NCI-H748 (cell line): ENCODE measurements at regions not wholly inside any gene's neighbourhood (a gene's known extent, or its start where the extent isn't known, plus 50 kb on each side); places are given as distances from the start of the nearest gene placed in this dataset.

Source experiments
- DNase-seq: peaks from one replicate; lab custom pipeline; 2025; ENCODE audit not compliant: unreplicated experiment; lab: John Stamatoyannopoulos, UW

DNA sequence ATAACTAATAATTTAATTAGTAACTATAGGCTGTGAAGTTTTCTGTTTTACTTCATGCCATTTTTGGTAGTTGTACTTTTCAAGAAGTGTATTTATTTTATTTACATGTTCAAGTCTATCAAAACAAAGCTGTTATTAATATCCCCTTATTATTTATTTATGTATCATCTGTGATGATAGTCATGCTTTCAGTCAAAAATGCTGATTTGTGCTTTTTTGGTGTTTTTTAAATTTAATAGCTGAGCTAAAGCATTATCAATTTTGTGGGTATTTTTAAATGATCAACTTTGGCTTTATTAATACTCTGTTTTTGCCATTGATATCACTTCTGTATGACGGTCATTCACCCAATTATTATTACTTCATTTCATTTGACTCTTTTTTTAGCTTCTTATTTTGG lies 1229.2 kb upstream of the CADM2 start:
- DNase-seq: no peak

DNA sequence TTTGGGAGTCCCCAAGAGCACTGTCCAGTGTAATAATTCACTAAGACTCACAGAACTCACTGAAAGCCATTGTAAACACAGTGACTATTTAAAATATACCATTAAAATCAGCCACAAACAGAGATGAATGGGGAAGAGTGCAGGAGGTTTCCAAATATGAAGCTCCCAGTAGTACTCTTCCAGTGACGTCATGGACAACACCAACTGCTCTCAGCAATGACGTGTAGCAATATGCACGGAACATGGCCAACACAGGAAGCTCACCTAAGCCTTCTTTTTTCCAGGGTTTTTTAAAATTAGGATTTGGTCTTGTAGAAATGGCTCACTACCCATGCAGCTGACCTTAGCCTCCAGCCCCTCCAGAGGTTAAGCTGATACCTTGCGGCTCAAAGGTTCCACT lies 1224.1 kb upstream of the CADM2 start:
- no peak for DNase-seq

DNA sequence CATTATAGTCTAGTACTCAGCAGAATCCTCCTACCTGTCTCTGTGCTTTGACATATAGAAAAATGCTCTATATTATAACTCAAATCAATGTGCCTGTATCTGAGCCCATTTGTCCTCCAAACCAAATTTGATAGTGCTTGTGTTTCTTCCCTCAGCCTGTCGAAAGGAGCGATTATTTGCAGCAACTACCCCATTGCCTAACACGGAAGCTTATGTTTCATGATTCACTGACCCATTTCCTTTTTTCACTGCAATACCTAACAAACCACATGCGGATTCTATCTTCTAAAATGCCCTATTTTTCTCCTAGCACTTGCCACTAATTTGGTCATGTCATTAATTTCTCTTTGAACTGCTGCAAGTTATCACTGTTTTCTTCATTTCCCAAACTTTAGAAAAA lies 1220.6 kb upstream of the CADM2 start:
- no peak for DNase-seq

DNA sequence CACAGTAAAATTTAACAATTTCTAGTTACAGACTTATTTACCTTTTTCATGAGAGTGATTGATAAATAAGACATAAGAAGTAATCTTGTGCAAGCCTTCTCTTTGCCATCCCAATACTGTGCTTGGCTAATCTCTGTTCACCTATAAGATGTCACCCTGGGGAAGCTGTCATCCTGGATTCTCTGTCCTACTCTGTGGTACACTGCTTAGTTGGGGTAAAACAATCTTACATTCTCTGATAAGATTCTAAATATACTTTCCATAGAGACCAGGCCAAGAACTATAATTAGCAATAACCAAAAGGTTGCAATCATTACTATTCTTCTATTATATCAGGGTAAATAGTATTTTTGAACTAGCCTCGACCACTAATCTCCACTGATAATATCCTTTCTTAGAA lies 1218.3 kb upstream of the CADM2 start:
- no peak for DNase-seq

DNA sequence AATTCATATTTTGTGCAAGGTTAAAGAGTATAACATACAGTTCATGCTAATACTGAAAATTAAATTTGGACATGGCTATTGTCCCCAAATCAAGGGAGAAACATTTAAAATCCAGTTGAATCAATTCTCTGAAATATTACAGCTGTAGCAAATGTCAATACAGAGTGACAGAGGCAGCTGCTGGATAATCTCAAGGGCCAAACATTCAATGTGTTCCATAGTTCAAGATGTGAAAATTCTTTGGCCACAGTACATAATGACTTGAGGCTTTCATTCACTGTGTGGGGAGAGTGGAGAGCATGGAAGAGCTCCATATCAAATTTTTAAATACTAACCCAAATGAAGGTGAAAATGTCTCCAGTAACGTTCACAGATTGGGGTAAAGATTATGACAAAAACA lies 1192.8 kb upstream of the CADM2 start:
- DNase-seq: no peak

DNA sequence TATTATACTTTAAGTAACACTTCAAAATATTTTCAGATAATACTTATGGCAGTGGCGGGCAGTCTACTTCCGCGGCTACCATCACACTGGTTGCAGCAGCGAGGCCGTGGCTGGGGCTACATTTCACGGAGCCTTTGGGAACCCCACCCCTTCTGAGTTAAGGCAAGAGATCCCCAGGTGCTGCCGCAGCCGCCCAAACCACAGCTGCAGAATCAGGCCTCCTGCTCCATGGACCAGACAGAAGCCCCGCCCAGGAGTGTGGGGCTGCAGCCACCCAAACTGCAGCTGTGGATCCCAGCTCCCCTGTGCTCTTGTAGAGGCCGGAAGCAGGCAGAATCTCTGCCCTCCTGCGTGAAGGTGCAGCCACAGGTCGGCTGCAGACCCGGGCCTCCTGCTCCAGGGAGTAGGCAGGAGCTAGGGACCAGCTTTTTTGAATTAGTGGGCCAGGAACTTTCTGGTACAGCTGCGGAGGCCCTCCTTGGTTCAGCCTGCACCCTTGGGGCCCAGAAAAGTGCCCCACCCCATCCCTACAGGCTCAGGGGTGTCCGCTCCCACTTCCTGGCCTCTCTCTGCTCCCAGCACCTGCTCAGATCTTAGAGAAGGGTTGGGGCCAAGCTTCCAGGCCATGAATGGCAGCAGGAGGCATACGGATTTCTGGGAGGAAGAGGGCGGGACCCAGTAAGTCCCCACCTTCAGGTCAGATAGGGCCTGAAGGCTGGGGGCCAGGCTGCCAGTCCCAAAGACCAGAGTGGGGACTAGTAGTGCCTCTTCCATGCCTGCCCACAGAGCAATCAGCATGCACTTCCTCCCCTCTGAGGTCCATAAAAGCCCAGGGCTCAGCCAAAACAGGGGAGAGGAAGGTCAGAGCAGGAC lies 1188.8 kb upstream of the CADM2 start:
- no peak for DNase-seq

DNA sequence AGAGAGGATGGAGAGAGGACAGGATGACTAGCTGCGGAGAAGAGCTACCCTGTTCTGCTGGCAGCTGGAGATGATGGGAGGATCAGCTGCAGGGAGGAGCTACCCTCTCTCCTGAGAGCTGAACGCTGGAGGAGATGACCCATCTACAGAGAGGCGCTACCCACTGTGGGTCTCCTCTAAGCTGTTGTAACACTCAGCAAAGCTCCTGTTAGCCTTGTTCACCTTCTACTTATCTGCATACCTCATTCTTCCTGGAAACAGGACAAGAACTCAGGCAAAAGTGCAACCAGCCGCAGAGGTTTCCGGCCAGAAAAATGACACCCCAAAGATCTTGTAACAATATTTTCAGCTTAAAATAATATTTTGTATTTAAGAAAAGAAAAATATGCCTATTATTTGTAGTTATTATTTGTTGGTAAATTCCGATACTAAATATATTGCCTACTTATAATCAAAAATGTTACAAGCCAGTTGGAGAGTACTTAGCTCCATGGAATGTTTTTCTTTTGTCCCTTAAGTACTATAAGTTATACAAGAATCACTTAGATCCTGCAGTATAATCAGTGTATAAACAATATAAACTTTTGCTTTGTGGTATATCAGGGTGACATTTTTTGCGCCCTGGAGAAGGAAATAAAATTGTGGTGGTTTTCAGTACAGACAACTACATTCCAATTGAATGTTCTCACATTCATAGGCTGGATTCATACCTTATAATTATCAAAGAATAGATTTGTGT lies 1188.0 kb upstream of the CADM2 start:
- no peak for DNase-seq

DNA sequence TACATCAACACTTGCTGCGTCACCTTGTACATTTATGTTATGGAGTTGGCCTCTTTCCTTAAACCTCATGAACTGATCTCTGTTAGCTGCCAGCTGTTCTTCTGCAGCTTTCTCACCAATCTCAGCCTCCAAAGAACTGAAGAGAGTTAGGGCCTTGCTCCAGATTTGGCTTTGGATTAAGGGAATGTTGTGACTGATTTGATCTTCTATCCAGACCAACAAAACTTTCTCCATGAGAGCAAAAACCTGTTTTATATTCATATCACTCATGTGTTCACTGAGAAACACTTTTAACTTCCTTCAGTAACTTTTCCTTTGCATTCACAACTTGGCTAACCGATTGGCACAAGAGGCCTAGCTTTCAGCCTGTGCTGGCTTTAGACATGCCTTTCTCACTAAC lies 1156.0 kb upstream of the CADM2 start:
- DNase-seq: no peak

DNA sequence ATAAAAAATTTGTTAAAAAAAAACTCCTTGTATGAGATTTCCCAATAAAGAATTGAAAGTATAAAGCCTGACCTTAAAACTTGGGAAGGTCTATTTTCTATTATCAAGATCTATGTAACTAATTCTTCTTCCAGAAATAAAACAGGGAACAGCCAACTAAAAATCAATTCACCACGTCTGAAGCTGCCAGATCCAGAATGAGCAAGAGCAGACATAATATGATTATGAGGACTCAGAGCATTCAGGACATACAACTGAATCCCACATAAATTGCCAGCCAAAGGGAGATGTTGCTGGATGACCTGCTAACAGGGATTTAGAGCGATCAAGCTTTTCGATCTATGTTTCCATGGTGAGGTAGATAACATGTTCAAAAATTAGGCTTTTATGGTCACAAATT lies 1151.3 kb upstream of the CADM2 start:
- DNase-seq: no peak

DNA sequence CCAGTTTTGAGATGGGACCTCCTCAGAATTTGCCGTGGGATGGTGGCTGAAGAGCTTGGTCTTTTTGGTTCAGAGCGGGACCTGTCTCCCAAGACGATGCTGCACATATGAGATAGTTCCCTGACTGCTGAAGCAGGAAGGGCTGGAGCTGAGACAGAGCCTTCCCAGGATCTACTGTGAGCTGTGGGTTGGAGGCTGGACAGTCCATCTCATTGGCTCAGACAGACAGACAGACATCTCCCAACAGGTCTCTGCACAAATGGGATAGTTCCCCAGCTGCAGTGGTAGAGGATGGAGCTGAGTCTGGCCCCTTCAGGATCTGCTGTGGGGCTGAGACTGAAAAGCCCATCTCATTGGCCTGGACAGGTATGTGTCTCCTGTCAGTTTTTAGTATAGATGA lies 1145.6 kb upstream of the CADM2 start:
- DNase-seq: no peak

DNA sequence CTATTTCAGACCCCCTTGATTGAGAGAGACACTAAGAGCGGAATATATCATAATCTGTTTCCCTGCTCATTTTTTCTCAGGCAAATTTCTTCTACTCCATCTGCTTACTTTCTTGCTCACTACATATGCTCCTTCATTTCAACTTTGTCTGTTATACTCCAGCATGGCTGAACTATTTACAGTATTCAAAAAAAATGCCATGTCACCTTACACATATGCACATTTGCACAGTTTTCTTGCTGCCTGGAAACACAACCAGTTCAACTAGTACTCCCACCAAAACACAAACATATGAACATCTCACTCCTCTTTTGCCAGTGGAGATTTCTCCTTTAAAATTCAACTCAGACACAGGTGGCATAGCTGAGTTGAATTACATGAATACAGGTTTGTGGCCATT lies 1142.1 kb upstream of the CADM2 start:
- DNase-seq: no peak

DNA sequence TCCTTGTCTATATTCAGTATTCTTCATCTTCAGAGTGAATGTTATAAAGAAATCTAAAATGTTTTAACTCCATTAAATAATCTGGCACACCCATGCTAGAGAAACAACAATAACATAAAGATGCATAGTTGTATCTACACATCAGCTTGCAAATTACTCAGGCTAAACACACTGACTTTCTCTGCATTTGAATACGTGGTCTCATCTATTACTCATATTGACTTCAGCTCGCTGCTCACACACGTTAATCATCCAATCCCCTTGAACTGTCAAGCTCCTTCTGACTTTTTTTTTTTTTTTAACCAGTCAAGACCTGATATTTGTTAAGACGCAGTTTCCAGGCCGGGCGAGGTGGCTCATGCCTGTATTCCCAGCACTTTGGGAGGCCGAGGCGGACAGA lies 1137.3 kb upstream of the CADM2 start:
- DNase-seq: no peak

DNA sequence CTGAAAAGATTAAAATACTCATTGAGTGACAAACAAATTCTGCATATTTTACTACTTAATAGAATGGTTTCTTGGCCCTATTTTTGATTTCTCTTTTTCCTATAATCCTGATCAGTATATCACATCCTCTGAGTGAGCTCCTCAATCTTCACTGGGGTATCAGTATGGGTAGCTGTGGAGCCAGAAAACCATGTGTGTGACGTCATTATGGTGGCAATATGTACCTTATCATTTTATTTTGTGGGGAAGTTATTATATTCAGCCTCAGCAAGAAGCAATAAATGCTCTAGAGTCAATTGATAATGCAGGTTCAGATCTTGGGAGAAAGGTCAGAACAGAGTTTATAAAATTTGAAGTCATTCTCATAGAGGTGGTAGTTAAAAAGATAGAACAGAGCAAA lies 1135.7 kb upstream of the CADM2 start:
- no peak for DNase-seq

DNA sequence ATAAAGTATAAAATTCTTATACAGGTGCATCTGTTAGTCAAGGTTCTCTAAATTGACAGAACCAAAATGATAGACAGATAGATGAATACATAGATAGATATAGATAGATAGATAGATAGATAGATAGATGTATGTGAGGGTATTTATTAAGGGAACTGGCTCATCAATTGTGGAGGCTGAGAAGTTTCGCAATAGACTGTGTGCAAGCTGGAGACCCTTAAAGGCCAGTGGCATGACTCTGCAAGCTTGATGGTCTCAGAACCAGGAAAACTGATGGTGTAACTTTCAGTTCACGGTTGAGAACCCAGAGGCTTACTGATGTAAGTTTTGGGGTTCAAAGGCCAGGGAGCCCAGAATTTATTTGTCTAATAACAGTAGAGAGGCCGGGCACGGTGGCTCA lies 1123.7 kb upstream of the CADM2 start:
- no peak for DNase-seq

DNA sequence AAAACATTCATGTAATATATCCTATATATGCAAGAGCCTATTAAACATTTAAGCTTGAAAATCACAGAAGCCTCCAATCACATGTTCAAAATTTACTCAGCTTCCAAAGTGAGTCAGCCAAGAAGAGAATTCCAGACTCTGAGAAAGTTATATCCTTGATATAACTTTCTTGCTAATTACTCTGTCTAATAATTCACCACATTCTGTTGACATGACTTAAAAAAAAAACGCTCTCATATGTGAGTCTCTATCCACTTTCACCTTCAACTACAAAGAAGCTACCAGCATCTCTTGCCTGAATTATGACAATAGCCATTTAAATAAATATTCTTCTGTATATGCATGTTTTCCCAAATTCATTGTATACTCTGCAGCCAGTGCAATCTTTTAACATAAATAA lies 1116.3 kb upstream of the CADM2 start:
- DNase-seq: no peak

DNA sequence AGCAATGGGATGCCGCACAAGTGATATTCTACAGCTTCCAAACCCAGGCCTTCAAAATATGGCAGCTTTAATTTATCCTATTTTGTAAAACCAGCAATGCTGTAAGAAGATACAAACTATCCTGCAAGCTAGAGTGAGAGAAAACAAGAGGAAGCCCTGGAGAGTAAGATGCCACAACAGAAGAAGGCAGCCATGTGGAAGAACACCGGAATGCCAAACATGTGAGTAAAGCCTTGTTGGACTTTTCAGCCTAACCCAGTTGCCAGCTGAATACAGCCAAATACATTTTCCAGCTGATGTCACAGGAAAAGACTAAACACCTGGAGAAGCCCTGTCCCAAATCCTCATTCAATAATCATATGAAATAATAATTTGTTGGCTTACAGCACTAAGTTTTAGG lies 1115.1 kb upstream of the CADM2 start:
- DNase-seq: no peak

DNA sequence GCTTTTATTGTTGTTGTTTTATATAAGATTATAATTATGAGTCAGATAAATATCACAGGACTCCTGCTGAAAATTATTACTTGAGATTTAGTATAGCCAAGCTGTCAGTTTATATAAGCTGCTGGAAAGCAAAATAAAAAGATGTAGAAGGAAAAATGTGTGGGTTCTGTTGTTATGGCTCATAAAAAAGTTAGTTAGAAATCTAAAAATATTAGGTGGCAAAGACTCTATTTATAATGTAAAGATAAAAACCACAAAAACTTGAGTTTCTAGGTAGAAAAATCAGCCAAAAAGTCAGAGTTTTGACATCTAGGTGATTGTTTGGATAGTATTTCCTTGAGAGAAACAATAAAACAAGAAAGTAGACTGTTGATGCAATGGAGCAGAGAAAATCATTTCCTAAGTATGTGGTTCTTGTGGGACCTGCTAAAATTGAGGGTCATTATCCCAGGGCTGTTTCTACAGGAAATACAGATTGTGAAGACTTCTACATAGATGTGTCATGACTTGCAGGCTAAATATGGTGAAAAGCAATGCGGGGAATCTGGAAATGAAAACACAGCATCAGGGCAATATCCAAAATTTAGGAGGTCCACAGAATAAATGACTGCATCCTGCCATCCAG lies 1109.6 kb upstream of the CADM2 start:
- no peak for DNase-seq

DNA sequence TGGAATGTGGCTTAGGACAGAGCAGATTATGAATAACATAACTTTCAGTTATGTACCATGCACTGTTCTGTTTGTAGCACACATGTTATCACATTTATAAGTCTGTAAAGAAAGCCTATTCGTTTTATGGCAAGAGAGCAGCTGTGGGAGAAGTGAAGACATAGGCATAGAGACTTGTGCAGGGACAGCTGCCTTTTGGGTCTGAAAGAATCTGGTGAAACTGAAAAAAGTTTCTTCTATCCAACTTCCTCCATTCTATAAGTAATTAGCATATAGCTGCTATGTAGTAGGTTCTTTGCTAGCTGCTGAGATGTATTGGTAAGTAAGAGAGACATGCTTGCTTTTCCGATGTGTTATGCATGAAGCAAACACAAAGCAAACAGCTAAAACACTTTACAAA lies 1095.4 kb upstream of the CADM2 start:
- DNase-seq: no peak

DNA sequence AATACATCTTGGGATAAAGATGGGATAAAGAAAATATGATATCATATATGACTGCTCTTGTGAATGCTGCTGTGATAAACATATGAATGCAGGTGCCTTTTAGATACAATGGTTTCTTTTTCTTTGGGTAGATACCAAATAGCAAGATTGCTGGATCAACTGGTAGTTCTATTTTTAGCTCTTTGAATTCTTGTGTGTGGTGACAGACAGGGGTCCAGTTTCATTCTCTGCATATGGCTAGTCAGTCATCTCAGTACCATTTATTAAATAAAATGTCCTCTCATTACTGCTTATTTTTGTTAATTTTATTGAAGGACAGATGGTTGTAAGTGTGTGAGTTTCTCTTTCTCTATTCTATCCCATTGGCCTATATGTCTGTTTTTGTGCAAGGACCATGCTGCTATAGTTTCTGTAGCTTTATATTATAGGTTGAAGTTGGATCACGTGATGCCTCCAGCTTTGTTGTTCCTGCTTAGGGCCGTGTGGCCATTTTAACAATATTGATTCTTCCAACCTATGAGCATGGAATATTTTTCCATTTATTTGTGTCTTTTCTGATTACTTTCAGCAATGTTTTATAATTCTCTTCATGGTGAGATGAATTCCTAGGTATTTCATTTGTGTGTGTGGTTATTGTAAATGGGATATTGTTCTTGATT lies 1089.8 kb upstream of the CADM2 start:
- no peak for DNase-seq

DNA sequence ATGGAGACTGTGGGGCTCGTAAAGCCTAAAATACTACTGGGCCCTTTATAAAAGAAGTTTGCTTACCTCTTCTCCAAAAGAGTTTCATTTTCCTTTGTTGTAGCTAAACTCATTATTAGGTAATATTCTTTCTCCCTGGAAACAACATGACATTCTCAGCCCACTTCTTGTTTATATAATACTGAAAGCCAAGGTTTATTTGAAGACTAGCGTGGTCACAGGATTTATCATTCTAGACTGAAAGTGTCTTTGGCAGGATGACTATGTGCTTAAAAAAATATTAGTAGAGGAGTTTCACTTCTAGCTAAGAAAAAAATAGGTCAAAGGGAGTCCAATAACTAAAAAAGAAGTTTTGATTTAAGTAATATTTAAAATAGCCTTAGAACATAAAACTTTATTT lies 1085.2 kb upstream of the CADM2 start:
- DNase-seq: no peak

DNA sequence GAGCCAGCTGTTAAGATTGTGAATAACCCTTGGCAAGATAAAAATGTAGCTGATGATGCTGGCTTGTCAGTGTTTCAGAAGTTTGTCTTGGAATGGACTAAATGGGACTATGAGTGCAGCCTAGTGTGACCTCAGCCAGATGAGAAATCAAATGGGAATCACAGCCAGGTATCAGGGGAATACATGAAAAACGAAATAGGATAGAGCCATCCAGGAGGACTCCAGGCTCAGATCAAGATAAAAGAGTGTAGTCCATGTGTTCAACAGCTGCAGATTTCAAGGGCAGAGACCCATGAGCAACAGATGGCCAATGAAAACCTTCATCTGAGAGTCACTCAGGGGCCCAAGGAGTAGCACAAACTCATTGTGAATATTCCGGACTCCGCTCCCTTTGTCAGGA lies 1080.9 kb upstream of the CADM2 start:
- no peak for DNase-seq

DNA sequence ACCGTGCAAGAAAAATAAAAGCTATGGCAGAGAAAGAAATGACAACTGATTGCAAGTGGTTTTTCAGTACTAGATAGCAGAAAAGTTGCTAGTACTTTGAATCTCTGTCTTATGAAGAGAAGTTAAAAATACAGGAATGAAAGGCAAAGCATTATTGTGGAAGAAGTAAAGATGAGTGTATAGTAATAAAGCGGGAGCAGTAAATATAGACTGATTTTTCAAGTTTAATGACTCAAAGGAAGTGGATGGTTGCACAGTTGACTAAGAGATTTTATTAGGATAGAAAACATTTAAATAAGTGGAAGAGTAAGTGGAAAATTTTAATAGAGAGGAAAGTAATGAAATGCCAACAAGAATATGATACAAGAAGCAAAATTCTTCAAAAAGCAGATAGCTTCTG lies 1076.1 kb upstream of the CADM2 start:
- no peak for DNase-seq
